K562 (cell line): ENCODE measurements at regions not wholly inside any gene's neighbourhood (a gene's known extent, or its start where the extent isn't known, plus 50 kb on each side); places are given as distances from the start of the nearest gene placed in this dataset.

Source experiments
- ATAC-seq: fragments of 200-7000 bp; cut with Tn5 transposase; 3 replicates; pipeline ENCODE4 v1.9.1; 2020; ENCODE audit warnings: moderate library complexity
- BruUV-seq: library from RNA; stranded (reverse); fragments of 400-500 nt; replicated peaks from 2 replicates; lab custom pipeline; 2021; lab: Mats Ljungman, UMichigan
- CTCF ChIA-PET: fragments of 300-600 bp; formaldehyde crosslinking; extraction: SDS; loops from one replicate; lab custom pipeline; 2021; ENCODE audit warnings: low intra/inter-chr PET ratio; lab: Yijun Ruan, JAX
- POLR2A ChIA-PET: fragments of 300-600, 350-650 bp; sonication (Branson Sonifier 250); formaldehyde crosslinking; extraction: SDS; loops from one replicate; lab custom pipeline; 2021; ENCODE audit warnings: antibody characterized with exemption, inconsistent platforms; lab: Yijun Ruan, JAX
- DNase-seq, 4 experiments: peaks; one replicate each; pipeline versions ENCODE4 v3.0.0 to v3.0.0-alpha.2; 2011 to 2018; ENCODE audit warnings: low spot score in 3 of 4, mixed read lengths in 3 of 4; ENCODE audit errors: extremely low read depth in 1 of 4
- FAIRE-seq: peaks from 2 replicates; lab custom pipeline; 2011; peaks lifted over from hg19 to GRCh38; lab: Jason Lieb, UNC
- H2AFZ ChIP-seq: 2 replicates; pipeline ENCODE4 v1.6.0; 2011; ENCODE audit warnings: low read depth, low read length, control low read depth, inconsistent platforms
- H3K27ac ChIP-seq: fragments of 200-600 bp; 3 replicates; pipeline ENCODE4 v1.8.0; 2011; ENCODE audit warnings: low read depth, mild to moderate bottlenecking, control low read depth, inconsistent platforms, low read length, moderate library complexity, mixed read lengths; ENCODE audit errors: extremely low read depth
- H3K27me3 ChIP-seq, 2 experiments: fragments of 300-600 bp in 1 of 2; 2 replicates in 1 of 2; 3 replicates in 1 of 2; pipeline versions ENCODE4 v1.6.0 to v1.8.0; 2011; ENCODE audit warnings: inconsistent platforms in 2 of 2, low read length in 2 of 2, mild to moderate bottlenecking in 1 of 2, mixed read lengths in 1 of 2, moderate library complexity in 1 of 2; ENCODE audit not compliant: control insufficient read depth in 2 of 2, insufficient read depth in 2 of 2
- H3K36me3 ChIP-seq: fragments of 300-600 bp; 3 replicates; pipeline ENCODE4 v1.8.0; 2011; ENCODE audit warnings: mild to moderate bottlenecking, low read length, inconsistent platforms; ENCODE audit not compliant: control insufficient read depth, insufficient read depth
- H3K4me1 ChIP-seq, 2 experiments: fragments of 200-600 bp in 1 of 2; replicated peaks in 1 of 2; 2 replicates in 1 of 2; 3 replicates in 1 of 2; pipeline versions ENCODE4 v1.5.1 to v1.8.0; 2011; ENCODE audit warnings: inconsistent platforms in 2 of 2, low read length in 2 of 2, mild to moderate bottlenecking in 1 of 2, mixed read lengths in 1 of 2, moderate library complexity in 1 of 2; ENCODE audit not compliant: control insufficient read depth in 2 of 2, insufficient read depth in 2 of 2
- H3K4me2 ChIP-seq: 2 replicates; pipeline ENCODE4 v1.6.1; 2011; ENCODE audit warnings: low read length, control low read depth, inconsistent platforms, mixed read lengths; ENCODE audit not compliant: insufficient read depth
- H3K4me3 ChIP-seq: fragments of 200-600 bp; sonication (generic), shearing (Covaris generic); 2 replicates; pipeline ENCODE4 v1.5.1; 2016; ENCODE audit warnings: control low read depth, inconsistent platforms
- H3K79me2 ChIP-seq: fragments of 200-600 bp; 3 replicates; pipeline ENCODE4 v1.8.0; 2011; ENCODE audit warnings: low read length, inconsistent platforms; ENCODE audit not compliant: control insufficient read depth, insufficient read depth
- H3K9ac ChIP-seq, 2 experiments: 2 replicates each; pipeline versions ENCODE4 v1.6.0 to v1.6.1; 2011; ENCODE audit warnings: low read depth in 2 of 2, low read length in 2 of 2, control low read depth in 1 of 2, inconsistent platforms in 1 of 2, mild to moderate bottlenecking in 1 of 2, mixed read lengths in 1 of 2; ENCODE audit not compliant: insufficient read depth in 1 of 2
- H3K9me1 ChIP-seq: one replicate; pipeline ENCODE4 v1.6.0; 2011; ENCODE audit warnings: inconsistent platforms, mild to moderate bottlenecking, low read length, moderate library complexity; ENCODE audit not compliant: control insufficient read depth, insufficient read depth
- H3K9me3 ChIP-seq: replicated peaks from 2 replicates; pipeline ENCODE4 v1.5.1; 2011; ENCODE audit warnings: low read depth, low read length, inconsistent platforms; ENCODE audit not compliant: control insufficient read depth, insufficient read depth
- H4K20me1 ChIP-seq: replicated peaks from 2 replicates; pipeline ENCODE4 v1.6.1; 2011; ENCODE audit warnings: low read length, inconsistent platforms, mixed read lengths; ENCODE audit not compliant: control insufficient read depth, insufficient read depth
- MEIS2 ChIP-seq: fragments of 450-650 bp; IDR thresholded peaks from 2 replicates; pipeline ENCODE4 v1.6.1; 2014; ENCODE audit warnings: mild to moderate bottlenecking; ENCODE audit not compliant: partially characterized antibody
- WHSC1 ChIP-seq: IDR thresholded peaks from one replicate; pipeline ENCODE4 v1.6.1; 2012; ENCODE audit warnings: low read length, control low read depth, inconsistent platforms
- ZNF766 ChIP-seq: fragments of 200-800 bp; sonication (Bioruptor generic); conservative IDR thresholded peaks from 2 replicates; pipeline ENCODE4 v1.6.1; 2016; ENCODE audit warnings: missing genetic modification characterization, missing compliant biosample characterization
- WGBS: fragments of 100-300 bp; shearing (Covaris generic); methylation state at CpG from one replicate; pipeline ENCODE4 v1.1.6; 2016; ENCODE audit warnings: low coverage, mixed read lengths; ENCODE audit not compliant: insufficient coverage; ENCODE audit errors: missing lambda C conversion rate; 5-methylcytosine and 5-hydroxymethylcytosine counted together
- in situ Hi-C: fragments of 300-500 bp; cut with MboI; formaldehyde crosslinking; loops from 4 replicates; pipeline ENCODE4 v1.15.0; 2018; ENCODE audit warnings: inconsistent platforms, mixed read lengths
- intact Hi-C: fragments of 100-400 bp; cut with micrococcal nuclease; formaldehyde crosslinking; loops from 2 replicates; pipeline ENCODE4 v1.14.2; 2022
- TF ChIP-seq, protein P1 (sequence below), 2 experiments: IDR thresholded peaks in 1 of 2; conservative IDR thresholded peaks in 1 of 2; 2 replicates each; pipeline ENCODE4 v1.6.1; 2016; ENCODE audit warnings: low read depth in 2 of 2, mild to moderate bottlenecking in 1 of 2, missing compliant biosample characterization in 1 of 2, missing genetic modification characterization in 1 of 2, moderate library complexity in 1 of 2
- TF ChIP-seq, protein P2 (sequence below): fragments of 450-650 bp; IDR thresholded peaks from 2 replicates; pipeline ENCODE4 v1.6.1; 2016

DNA sequence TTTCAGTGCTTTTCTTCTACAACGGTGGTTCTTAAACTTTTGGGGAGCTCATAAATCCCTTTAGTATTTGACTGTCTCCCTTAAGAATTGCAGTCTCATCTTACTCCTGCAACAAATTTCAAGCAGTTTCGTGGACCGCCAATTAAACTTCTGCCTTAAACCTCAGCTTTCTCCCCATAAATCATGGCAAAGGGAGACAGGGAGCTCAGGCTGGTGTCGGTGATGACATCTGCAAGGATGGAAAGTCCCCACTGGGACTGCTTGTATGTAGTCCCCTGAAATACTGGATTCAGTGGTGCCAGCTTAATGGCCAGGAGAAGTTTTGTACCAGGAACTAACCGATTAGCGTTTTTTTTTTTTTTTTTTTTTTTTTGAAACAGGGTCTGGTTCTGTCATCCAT is 148.7 kb upstream of the ITGA6 start:
- in situ Hi-C loops (no loop called here), intact Hi-C loops (no loop called here)
- FAIRE-seq: no peak
- Histone ChIP-seq H3K4me3 (no peak overlapping the region), H3K4me2 (no peak overlapping the region), H4K20me1 (no peaks in the 10 kb centered on the region), H3K9ac (no peak overlapping the region), H2AFZ (no peak overlapping the region), H3K27me3 (peaks cover 2 to 5% of the 10 kb centered on the region in 2 experiments; a peak in 2 of 5 replicates), H3K79me2 (no peaks in the 10 kb centered on the region), H3K27ac (no peak overlapping the region), H3K4me1 (no peaks in the 10 kb centered on the region), H3K9me3 (no peaks in the 10 kb centered on the region), H3K36me3 (no peaks in the 10 kb centered on the region), H3K9me1 (no peaks in the 10 kb centered on the region)
- no peak for ATAC-seq
- DNase-seq: no peak
- ChIA-PET CTCF (no interaction called here), POLR2A (no interaction called here)
- TF ChIP-seq, protein P1, sequence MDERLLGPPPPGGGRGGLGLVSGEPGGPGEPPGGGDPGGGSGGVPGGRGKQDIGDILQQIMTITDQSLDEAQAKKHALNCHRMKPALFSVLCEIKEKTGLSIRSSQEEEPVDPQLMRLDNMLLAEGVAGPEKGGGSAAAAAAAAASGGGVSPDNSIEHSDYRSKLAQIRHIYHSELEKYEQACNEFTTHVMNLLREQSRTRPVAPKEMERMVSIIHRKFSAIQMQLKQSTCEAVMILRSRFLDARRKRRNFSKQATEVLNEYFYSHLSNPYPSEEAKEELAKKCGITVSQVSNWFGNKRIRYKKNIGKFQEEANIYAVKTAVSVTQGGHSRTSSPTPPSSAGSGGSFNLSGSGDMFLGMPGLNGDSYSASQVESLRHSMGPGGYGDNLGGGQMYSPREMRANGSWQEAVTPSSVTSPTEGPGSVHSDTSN (CRISPR knock-in tag; IDR thresholded peaks at IDR 0.05; ENCODE audit: low read depth): no peak
- TF ChIP-seq, protein P1 (tag; conservative IDR thresholded peaks at IDR 0.05; ENCODE audit: low read depth): peak; percentile 61
- 0 out of 2 replicates have a peak, but pooled peaks have one; percentile 18 for TF ChIP-seq ZNF766 (CRISPR knock-in tag)
- peak; percentile 76 for TF ChIP-seq MEIS2
- TF ChIP-seq WHSC1: no peak
- TF ChIP-seq, protein P2, sequence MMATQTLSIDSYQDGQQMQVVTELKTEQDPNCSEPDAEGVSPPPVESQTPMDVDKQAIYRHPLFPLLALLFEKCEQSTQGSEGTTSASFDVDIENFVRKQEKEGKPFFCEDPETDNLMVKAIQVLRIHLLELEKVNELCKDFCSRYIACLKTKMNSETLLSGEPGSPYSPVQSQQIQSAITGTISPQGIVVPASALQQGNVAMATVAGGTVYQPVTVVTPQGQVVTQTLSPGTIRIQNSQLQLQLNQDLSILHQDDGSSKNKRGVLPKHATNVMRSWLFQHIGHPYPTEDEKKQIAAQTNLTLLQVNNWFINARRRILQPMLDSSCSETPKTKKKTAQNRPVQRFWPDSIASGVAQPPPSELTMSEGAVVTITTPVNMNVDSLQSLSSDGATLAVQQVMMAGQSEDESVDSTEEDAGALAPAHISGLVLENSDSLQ: peak; percentile 67
- 2% methylated on average over 6 of the region's 6 CpGs for WGBS
- BruUV-seq: no TSS peak
